GM21737 (cell line): ENCODE measurements at regions not wholly inside any gene's neighbourhood (a gene's known extent, or its start where the extent isn't known, plus 50 kb on each side); places are given as distances from the start of the nearest gene placed in this dataset.
"Not testable (repeated sequence)": the region's sequence is repeated elsewhere in the genome, so short reads cannot be mapped to it uniquely, and the experiment has no call there.

Experiments
- ATAC-seq: cut with Tn5 transposase; IDR thresholded peaks from one replicate; pipeline ENCODE4 v1.9.1; 2021; ENCODE audit warnings: mild to moderate bottlenecking, moderate library complexity; ENCODE audit not compliant: unreplicated experiment

GRCh38 chr3:144859161-144859560, 887.5 kb downstream of the DIPK2A start:
- ATAC-seq: no peak

- ATAC-seq: no peak
Measured at GRCh38 chr3:144864646-144865045, 893.0 kb downstream of the DIPK2A start.

- ATAC-seq: no peak
Measured at GRCh38 chr3:144865948-144866347, 894.3 kb downstream of the DIPK2A start.

- no peak for ATAC-seq
Measured at GRCh38 chr3:144866476-144866875, 894.9 kb downstream of the DIPK2A start.

GRCh38 chr3:144868506-144868905, 896.9 kb downstream of the DIPK2A start:
- no peak for ATAC-seq

- ATAC-seq: no peak
Measured at GRCh38 chr3:144873066-144873465, 901.4 kb downstream of the DIPK2A start.

- no peak for ATAC-seq
Measured at GRCh38 chr3:144875211-144875610, 903.6 kb downstream of the DIPK2A start.

- ATAC-seq: no peak
Measured at GRCh38 chr3:144877356-144877755, 905.7 kb downstream of the DIPK2A start.

GRCh38 chr3:144879701-144880100, 908.1 kb downstream of the DIPK2A start:
- no peak for ATAC-seq

GRCh38 chr3:144893980-144894379, 922.4 kb downstream of the DIPK2A start:
- ATAC-seq: no peak

GRCh38 chr3:144894576-144894975, 923.0 kb downstream of the DIPK2A start:
- no peak for ATAC-seq

GRCh38 chr3:144900366-144900765, 928.7 kb downstream of the DIPK2A start:
- ATAC-seq: no peak

GRCh38 chr3:144907581-144907980, 936.0 kb downstream of the DIPK2A start:
- ATAC-seq: not testable (repeated sequence)

- no peak for ATAC-seq
Measured at GRCh38 chr3:144912968-144913367, 941.3 kb downstream of the DIPK2A start.

GRCh38 chr3:144915202-144915601, 943.6 kb downstream of the DIPK2A start:
- no peak for ATAC-seq

- no peak for ATAC-seq
Measured at GRCh38 chr3:144921710-144922109, 950.1 kb downstream of the DIPK2A start.

- no peak for ATAC-seq
Measured at GRCh38 chr3:144923046-144923775, 951.6 kb downstream of the DIPK2A start.

- no peak for ATAC-seq
Measured at GRCh38 chr3:144930431-144930830, 958.8 kb downstream of the DIPK2A start.

GRCh38 chr3:144931590-144931989, 960.0 kb downstream of the DIPK2A start:
- ATAC-seq: no peak

GRCh38 chr3:144942093-144942837, 970.6 kb downstream of the DIPK2A start:
- no peak for ATAC-seq

- no peak for ATAC-seq
Measured at GRCh38 chr3:144942838-144943197, 971.2 kb downstream of the DIPK2A start.

GRCh38 chr3:144947895-144948294, 976.3 kb downstream of the DIPK2A start:
- no peak for ATAC-seq
